Breast epithelium (tissue), 4 donors: ENCODE measurements at regions not wholly inside any gene's neighbourhood (a gene's known extent, or its start where the extent isn't known, plus 50 kb on each side); places are given as distances from the start of the nearest gene placed in this dataset.

Experiments used
- DNase-seq, 2 donors: peaks; one replicate each; pipeline ENCODE4 v3.0.0-alpha.2; 2019; ENCODE audit warnings: low spot score in 2 of 2
- H3K27ac ChIP-seq, 2 donors: fragments of 200-600 bp; sonication (generic) in 1 of 2; one replicate each; pipeline ENCODE4 v1.5.1; 2016 to 2019; ENCODE audit warnings: mild to moderate bottlenecking in 1 of 2
- H3K27me3 ChIP-seq, 2 donors: fragments of 200-600 bp; sonication (generic) in 1 of 2; one replicate each; pipeline versions ENCODE4 v1.5.1 to v1.6.0; 2017 to 2019; ENCODE audit warnings: control low read depth in 1 of 2, mild to moderate bottlenecking in 1 of 2
- H3K36me3 ChIP-seq: fragments of 200-600 bp; one replicate; pipeline ENCODE4 v1.5.1; 2019
- H3K4me1 ChIP-seq, 2 donors: fragments of 200-600 bp; sonication (generic); one replicate each; pipeline ENCODE4 v1.5.1; 2016 to 2019; ENCODE audit warnings: control low read depth in 1 of 2
- H3K4me3 ChIP-seq, 3 donors: fragments of 200-600 bp; sonication (generic); 1 replicate in 2 of 3; 2 replicates in 1 of 3; pipeline ENCODE4 v1.5.1; 2016 to 2019; ENCODE audit warnings: mild to moderate bottlenecking in 3 of 3, moderate library complexity in 2 of 3
- H3K9me3 ChIP-seq, 2 donors: fragments of 200-600 bp; sonication (generic) in 1 of 2; one replicate each; pipeline ENCODE4 v1.5.1; 2016 to 2019; ENCODE audit warnings: control low read depth in 1 of 2
- CTCF ChIP-seq, 3 donors: fragments of 450-650 bp; IDR thresholded peaks; one replicate each; pipeline ENCODE4 v1.5.1; 2016 to 2017; ENCODE audit warnings: antibody characterized with exemption in 3 of 3, mild to moderate bottlenecking in 3 of 3, moderate library complexity in 3 of 3
- POLR2A ChIP-seq: fragments of 450-650 bp; IDR thresholded peaks from one replicate; pipeline ENCODE4 v1.6.1; 2016; ENCODE audit warnings: antibody characterized with exemption, mild to moderate bottlenecking, moderate library complexity
- POLR2AphosphoS5 ChIP-seq, 3 donors: sonication (generic); formaldehyde crosslinking; IDR thresholded peaks; one replicate each; pipeline ENCODE4 v1.6.1; 2017; ENCODE audit warnings: antibody characterized with exemption in 3 of 3
- intact Hi-C: fragments of 100-400 bp; cut with DNase I; formaldehyde crosslinking; loops from one replicate; pipeline ENCODE4 v1.15.1; 2023; ENCODE audit warnings: low total_unique reads

DNA sequence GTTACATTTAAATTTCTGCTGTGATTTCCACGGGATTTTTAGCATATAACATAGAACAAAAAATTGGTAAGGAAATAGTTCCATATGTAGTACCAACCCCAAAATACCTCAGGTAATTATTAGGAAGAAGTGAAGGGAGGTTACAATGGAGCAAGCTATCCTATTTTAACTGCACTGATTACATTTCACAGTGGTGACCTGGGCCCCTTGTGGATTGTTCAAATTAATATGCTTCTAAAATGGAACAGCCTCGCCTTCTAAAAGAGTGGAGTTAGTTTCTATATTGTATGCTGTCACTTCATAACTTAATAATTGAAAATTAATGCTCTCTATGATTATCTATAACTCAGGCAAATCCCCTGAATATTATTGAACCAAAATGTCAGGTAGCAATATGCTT, 651.7 kb upstream of the GBE1 start:
- Histone ChIP-seq H3K36me3 (no peaks in the 10 kb centered on the region), H3K4me1 (no peaks in the 10 kb centered on the region), H3K27ac (no peak overlapping the region), H3K27me3 (no peaks in the 10 kb centered on the region), H3K4me3 (no peak overlapping the region), H3K9me3 (no peaks in the 10 kb centered on the region)
- intact Hi-C loops, result no loop called here
- TF ChIP-seq CTCF (IDR thresholded peaks at IDR 0.05), result no peak
- TF ChIP-seq POLR2A, result no peak
- no peak for TF ChIP-seq POLR2AphosphoS5 (IDR thresholded peaks at IDR 0.05)
- no peak for DNase-seq

DNA sequence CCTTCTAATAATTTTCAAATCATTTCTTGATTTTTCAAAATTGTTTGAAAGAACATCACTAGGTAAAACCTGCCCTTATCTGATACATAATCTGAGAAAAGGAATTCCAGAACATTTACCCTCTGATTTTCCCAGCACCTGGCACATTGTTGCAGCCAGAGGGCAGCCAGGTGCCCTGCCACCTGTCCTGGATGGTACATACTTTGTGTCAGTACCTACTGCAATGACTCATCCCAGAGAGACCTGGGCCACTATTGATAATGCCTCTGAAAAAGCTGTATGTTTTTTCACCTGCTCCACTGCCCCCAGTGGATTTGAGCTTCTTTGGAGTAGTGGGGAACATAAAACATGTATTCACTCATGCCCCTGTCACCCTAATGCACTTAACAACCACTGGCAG, 648.9 kb upstream of the GBE1 start:
- Histone ChIP-seq H3K27me3 (no peaks in the 10 kb centered on the region), H3K27ac (no peak overlapping the region), H3K36me3 (no peaks in the 10 kb centered on the region), H3K9me3 (no peaks in the 10 kb centered on the region), H3K4me1 (no peaks in the 10 kb centered on the region), H3K4me3 (no peak overlapping the region)
- TF ChIP-seq CTCF (IDR thresholded peaks at IDR 0.05) (no peak), POLR2AphosphoS5 (IDR thresholded peaks at IDR 0.05) (no peak), POLR2A (no peak)
- intact Hi-C loops, result no loop called here
- no peak for DNase-seq

DNA sequence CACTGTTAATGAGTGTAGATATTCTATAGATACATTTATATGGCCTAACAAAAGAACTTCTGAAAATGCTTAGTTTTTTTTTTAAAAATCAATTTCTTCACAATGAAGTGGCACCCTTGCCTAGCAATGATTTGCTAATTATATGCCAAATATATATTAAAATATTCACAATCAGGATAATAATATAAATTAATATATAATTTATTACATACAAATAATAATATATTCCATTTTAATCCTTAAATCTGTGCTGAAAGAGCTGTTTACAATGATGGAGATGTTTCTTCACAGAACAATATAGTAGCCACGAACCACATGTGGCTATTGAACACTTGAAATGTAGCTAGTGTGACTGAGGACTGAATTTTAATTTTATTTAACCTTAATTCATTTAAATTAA, 648.4 kb upstream of the GBE1 start:
- intact Hi-C loops, result no loop called here
- TF ChIP-seq POLR2A (no peak), CTCF (IDR thresholded peaks at IDR 0.05) (no peak), POLR2AphosphoS5 (IDR thresholded peaks at IDR 0.05) (no peak)
- Histone ChIP-seq H3K4me3 (no peak overlapping the region), H3K4me1 (no peaks in the 10 kb centered on the region), H3K36me3 (no peaks in the 10 kb centered on the region), H3K27me3 (no peaks in the 10 kb centered on the region), H3K27ac (no peak overlapping the region), H3K9me3 (no peaks in the 10 kb centered on the region)
- DNase-seq, result no peak

GRCh38 chr3:82392203-82392775, 630.8 kb upstream of the GBE1 start:
- no peaks in the 10 kb centered on the region for H3K4me1 ChIP-seq
- DNase-seq, result no peak
- H3K27me3 ChIP-seq, result no peaks in the 10 kb centered on the region
- no peaks in the 10 kb centered on the region for H3K36me3 ChIP-seq
- TF ChIP-seq POLR2A, result no peak
- no peak for TF ChIP-seq POLR2AphosphoS5 (IDR thresholded peaks at IDR 0.05)
- H3K4me3 ChIP-seq, result no peak overlapping the region
- no peak overlapping the region for H3K27ac ChIP-seq
- intact Hi-C loops, result no loop called here
- no peaks in the 10 kb centered on the region for H3K9me3 ChIP-seq

GRCh38 chr3:82390868-82391267, 629.4 kb upstream of the GBE1 start:
- intact Hi-C loops, result no loop called here
- TF ChIP-seq POLR2AphosphoS5 (IDR thresholded peaks at IDR 0.05), result no peak
- no peak for TF ChIP-seq CTCF (IDR thresholded peaks at IDR 0.05)
- no peak for TF ChIP-seq POLR2A

DNA sequence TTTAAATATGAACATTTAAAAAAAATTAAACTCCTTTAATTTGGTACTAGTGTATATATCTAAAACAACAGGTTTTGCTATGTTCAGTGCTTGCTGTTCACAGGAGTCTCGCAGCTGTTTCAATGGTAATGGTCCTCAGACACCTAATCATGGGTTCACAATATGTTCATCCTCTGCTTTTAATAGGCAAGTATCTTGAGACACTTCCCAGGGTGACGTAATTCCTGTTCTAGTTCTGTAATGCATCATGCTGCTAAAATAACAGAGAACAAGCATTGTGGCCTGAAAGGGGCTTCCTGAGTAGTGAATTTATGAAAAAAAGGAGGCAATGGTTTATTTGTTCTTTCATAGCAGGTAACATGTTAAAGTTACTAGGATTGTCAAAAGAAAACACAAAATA, 625.2 kb upstream of the GBE1 start:
- TF ChIP-seq POLR2AphosphoS5 (IDR thresholded peaks at IDR 0.05), result no peak
- Histone ChIP-seq H3K36me3 (no peaks in the 10 kb centered on the region), H3K27me3 (no peaks in the 10 kb centered on the region), H3K27ac (no peak overlapping the region), H3K9me3 (no peaks in the 10 kb centered on the region), H3K4me3 (no peak overlapping the region), H3K4me1 (no peaks in the 10 kb centered on the region)
- DNase-seq, result no peak
- intact Hi-C loops, result no loop called here

More at GRCh38 chr3:82390868-82391267, 629.4 kb upstream of the GBE1 start:
- DNase-seq, result no peak
- Histone ChIP-seq H3K36me3 (no peaks in the 10 kb centered on the region), H3K9me3 (no peaks in the 10 kb centered on the region), H3K27ac (no peak overlapping the region), H3K4me3 (no peak overlapping the region), H3K27me3 (no peaks in the 10 kb centered on the region), H3K4me1 (no peaks in the 10 kb centered on the region)
